Mucosa of stomach (tissue), 1 donor: ENCODE measurements at regions not wholly inside any gene's neighbourhood (a gene's known extent, or its start where the extent isn't known, plus 50 kb on each side); places are given as distances from the start of the nearest gene placed in this dataset.
"Not testable (repeated sequence)": the region's sequence is repeated elsewhere in the genome, so short reads cannot be mapped to it uniquely, and the experiment has no call there.

Experiments
- H3K27me3 ChIP-seq: one replicate; pipeline ENCODE4 v1.7.0; 2013; ENCODE audit warnings: mild to moderate bottlenecking, low read length; ENCODE audit not compliant: control insufficient read depth, insufficient read depth
- H3K36me3 ChIP-seq: one replicate; pipeline ENCODE4 v1.7.0; 2013; ENCODE audit warnings: low read length; ENCODE audit not compliant: control insufficient read depth, insufficient read depth
- H3K4me1 ChIP-seq: one replicate; pipeline ENCODE4 v1.7.0; 2013; ENCODE audit warnings: mild to moderate bottlenecking, low read length; ENCODE audit not compliant: control insufficient read depth, insufficient read depth
- H3K4me3 ChIP-seq: one replicate; pipeline ENCODE4 v1.7.0; 2013; ENCODE audit warnings: low read length
- H3K9ac ChIP-seq: one replicate; pipeline ENCODE4 v1.7.0; 2013; ENCODE audit warnings: mild to moderate bottlenecking, low read length, moderate library complexity
- H3K9me3 ChIP-seq: one replicate; pipeline ENCODE4 v1.7.0; 2013; ENCODE audit warnings: mild to moderate bottlenecking, low read length, moderate library complexity; ENCODE audit not compliant: control insufficient read depth
- donor health status: Pancreatic carcinoma.

GRCh38 chr6:140663772-140664171 is 1289.3 kb upstream of the CITED2 start:
- Histone ChIP-seq H3K4me1 (no peaks in the 10 kb centered on the region), H3K4me3 (no peak overlapping the region), H3K9me3 (no peaks in the 10 kb centered on the region), H3K27me3 (no peaks in the 10 kb centered on the region), H3K36me3 (no peaks in the 10 kb centered on the region), H3K9ac (no peak overlapping the region)

DNA sequence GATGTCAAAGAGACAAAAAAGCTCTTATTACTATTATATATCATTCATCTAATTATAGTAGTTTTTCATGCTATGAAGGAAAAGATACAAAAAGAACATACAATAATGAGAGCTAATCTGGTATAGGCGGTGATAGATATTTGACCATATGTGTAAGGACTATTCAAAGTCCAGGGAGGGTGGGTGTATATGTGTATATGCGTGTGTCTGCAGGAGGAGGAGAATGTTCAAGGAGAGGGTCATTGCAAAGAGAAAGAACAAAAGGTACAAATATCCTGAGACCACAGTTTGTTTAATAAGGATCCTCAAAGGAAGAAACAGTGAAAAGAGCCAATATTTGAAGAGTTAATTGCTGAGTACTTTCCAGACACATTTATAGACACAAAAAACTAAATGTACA is 1288.6 kb upstream of the CITED2 start:
- Histone ChIP-seq H3K4me3 (no peak overlapping the region), H3K4me1 (no peaks in the 10 kb centered on the region), H3K9me3 (no peaks in the 10 kb centered on the region), H3K9ac (no peak overlapping the region), H3K36me3 (no peaks in the 10 kb centered on the region), H3K27me3 (no peaks in the 10 kb centered on the region)

GRCh38 chr6:140661691-140662090 is 1287.2 kb upstream of the CITED2 start:
- H3K9me3 ChIP-seq, result no peaks in the 10 kb centered on the region
- no peak overlapping the region for H3K4me3 ChIP-seq

DNA sequence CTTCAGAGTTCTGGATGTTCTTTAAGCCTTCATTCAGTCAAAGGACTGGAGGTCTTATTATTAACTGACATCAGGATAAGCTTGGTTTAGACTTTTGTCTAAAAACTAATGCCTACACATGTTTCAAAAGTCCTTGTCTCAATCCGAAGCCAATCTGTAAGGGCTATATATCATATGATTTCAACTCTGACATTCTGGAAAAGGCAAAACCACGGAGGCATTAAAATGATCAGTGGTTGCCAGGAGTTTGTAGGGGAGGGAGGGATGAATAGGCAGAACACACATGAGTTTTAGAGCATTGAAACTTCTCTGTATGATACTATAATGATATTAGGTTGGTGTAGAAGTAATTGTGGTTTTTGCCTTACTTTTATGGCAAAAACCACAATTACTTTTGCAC is 1285.8 kb upstream of the CITED2 start:
- H3K36me3 ChIP-seq, result no peaks in the 10 kb centered on the region
- no peaks in the 10 kb centered on the region for H3K9me3 ChIP-seq
- no peak overlapping the region for H3K9ac ChIP-seq
- no peaks in the 10 kb centered on the region for H3K27me3 ChIP-seq
- no peaks in the 10 kb centered on the region for H3K4me1 ChIP-seq
- no peak overlapping the region for H3K4me3 ChIP-seq

More at GRCh38 chr6:140661691-140662090, 1287.2 kb upstream of the CITED2 start:
- Histone ChIP-seq H3K9ac (no peak overlapping the region), H3K4me1 (no peaks in the 10 kb centered on the region), H3K27me3 (no peaks in the 10 kb centered on the region), H3K36me3 (no peaks in the 10 kb centered on the region)

GRCh38 chr6:140653972-140654371 is 1279.5 kb upstream of the CITED2 start:
- H3K9me3 ChIP-seq, result no peaks in the 10 kb centered on the region
- no peak overlapping the region for H3K4me3 ChIP-seq
- no peaks in the 10 kb centered on the region for H3K27me3 ChIP-seq
- H3K4me1 ChIP-seq, result no peaks in the 10 kb centered on the region
- H3K9ac ChIP-seq, result no peak overlapping the region
- H3K36me3 ChIP-seq, result no peaks in the 10 kb centered on the region

- Histone ChIP-seq H3K9ac (no peak overlapping the region), H3K27me3 (no peaks in the 10 kb centered on the region)
Observed at GRCh38 chr6:140653506-140653905, 1279.1 kb upstream of the CITED2 start.

GRCh38 chr6:140649502-140649901 is 1275.1 kb upstream of the CITED2 start:
- not testable (repeated sequence) for H3K4me1 ChIP-seq, H3K36me3 ChIP-seq, H3K4me3 ChIP-seq, H3K27me3 ChIP-seq, H3K9me3 ChIP-seq, H3K9ac ChIP-seq

More at GRCh38 chr6:140653506-140653905, 1279.1 kb upstream of the CITED2 start:
- Histone ChIP-seq H3K4me3 (no peak overlapping the region), H3K4me1 (no peaks in the 10 kb centered on the region), H3K9me3 (no peaks in the 10 kb centered on the region), H3K36me3 (no peaks in the 10 kb centered on the region)

- H3K36me3 ChIP-seq, H3K27me3 ChIP-seq, H3K4me3 ChIP-seq, H3K9ac ChIP-seq, H3K4me1 ChIP-seq, H3K9me3 ChIP-seq: not testable (repeated sequence)
Observed at GRCh38 chr6:140647322-140647721, 1272.9 kb upstream of the CITED2 start.

DNA sequence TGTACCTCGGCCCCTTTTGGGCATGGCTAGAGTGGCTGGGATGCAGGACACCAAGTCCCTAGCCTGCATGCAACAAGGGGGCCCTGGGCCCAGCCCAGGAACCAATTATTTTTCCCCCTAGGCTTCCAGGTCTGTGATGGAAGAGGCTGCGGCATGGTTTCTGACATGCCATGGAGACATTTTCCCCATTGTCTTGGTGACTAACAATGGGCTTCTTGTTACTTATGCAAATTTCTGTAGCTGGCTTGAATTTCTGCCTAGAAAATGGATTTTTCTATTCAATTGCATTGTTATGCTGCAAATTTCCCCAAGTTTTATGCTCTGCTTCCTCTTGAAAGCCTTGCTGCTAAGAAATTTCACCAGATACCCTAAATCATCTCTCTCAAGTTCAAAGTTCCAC is 1269.6 kb upstream of the CITED2 start:
- Histone ChIP-seq H3K9ac (no peak overlapping the region), H3K27me3 (no peaks in the 10 kb centered on the region), H3K9me3 (no peaks in the 10 kb centered on the region), H3K4me3 (no peak overlapping the region), H3K4me1 (no peaks in the 10 kb centered on the region), H3K36me3 (no peaks in the 10 kb centered on the region)

DNA sequence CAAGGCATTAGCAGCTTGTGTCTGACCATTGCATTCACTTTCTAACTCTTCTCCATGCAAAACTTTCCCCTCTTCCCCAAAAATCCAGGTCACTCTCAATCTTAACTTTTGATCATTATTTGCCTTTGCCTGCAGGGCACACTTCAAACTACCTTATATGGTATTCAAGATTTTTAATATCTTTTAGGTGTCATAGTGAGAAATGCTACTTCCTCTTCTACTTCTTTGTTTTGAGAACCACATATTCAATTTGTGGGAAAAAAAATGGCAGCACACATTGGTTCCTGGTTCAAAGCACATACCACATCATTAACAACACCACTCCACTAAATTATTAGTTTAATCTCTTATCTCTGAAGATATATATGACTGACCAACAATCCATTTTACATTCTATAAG is 1267.0 kb upstream of the CITED2 start:
- Histone ChIP-seq H3K4me3 (no peak overlapping the region), H3K9me3 (no peaks in the 10 kb centered on the region), H3K4me1 (no peaks in the 10 kb centered on the region), H3K36me3 (no peaks in the 10 kb centered on the region), H3K27me3 (no peaks in the 10 kb centered on the region), H3K9ac (no peak overlapping the region)

- Histone ChIP-seq H3K4me3 (no peak overlapping the region), H3K36me3 (no peaks in the 10 kb centered on the region), H3K9me3 (no peaks in the 10 kb centered on the region), H3K9ac (no peak overlapping the region), H3K27me3 (no peaks in the 10 kb centered on the region), H3K4me1 (no peaks in the 10 kb centered on the region)
Observed at GRCh38 chr6:140636908-140637402, 1262.5 kb upstream of the CITED2 start.

GRCh38 chr6:140636271-140636907 is 1261.9 kb upstream of the CITED2 start:
- Histone ChIP-seq H3K36me3 (no peaks in the 10 kb centered on the region), H3K4me3 (no peak overlapping the region), H3K27me3 (no peaks in the 10 kb centered on the region), H3K9me3 (no peaks in the 10 kb centered on the region), H3K4me1 (no peaks in the 10 kb centered on the region), H3K9ac (no peak overlapping the region)

DNA sequence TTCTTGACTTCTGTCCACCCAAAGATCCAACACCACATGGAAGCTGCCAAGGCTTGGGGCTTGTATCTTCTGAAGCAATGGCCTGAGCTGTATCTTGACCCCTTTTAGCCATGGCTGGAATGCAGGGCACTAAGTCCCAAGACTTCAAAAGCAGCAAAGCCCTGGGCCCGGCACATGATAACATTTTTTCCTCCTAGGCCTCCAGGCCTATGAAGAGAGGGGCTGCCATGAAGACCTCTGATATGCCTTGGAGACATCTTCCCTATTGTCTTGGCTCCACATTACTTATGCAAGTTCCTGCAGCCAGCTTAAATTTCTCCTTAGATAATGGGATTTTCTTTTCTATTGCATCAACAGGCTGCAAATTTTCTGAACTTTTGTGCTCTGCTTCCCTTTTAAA is 1252.6 kb upstream of the CITED2 start:
- no peak overlapping the region for H3K9ac ChIP-seq
- H3K27me3 ChIP-seq, result no peaks in the 10 kb centered on the region
- no peaks in the 10 kb centered on the region for H3K9me3 ChIP-seq
- H3K4me3 ChIP-seq, result no peak overlapping the region
- no peaks in the 10 kb centered on the region for H3K4me1 ChIP-seq
- no peaks in the 10 kb centered on the region for H3K36me3 ChIP-seq
